IMR-90 (cell line): ENCODE measurements at regions not wholly inside any gene's neighbourhood (a gene's known extent, or its start where the extent isn't known, plus 50 kb on each side); places are given as distances from the start of the nearest gene placed in this dataset.
A peak's percentile ranks its signal among the peaks of the same experiment; 100 is the strongest.

Source experiments
- ATAC-seq: fragments of 200-7000 bp; cut with Tn5 transposase; 2 replicates; pipeline ENCODE4 v1.9.1; 2020; ENCODE audit warnings: low read depth, mild to moderate bottlenecking, moderate library complexity
- BruUV-seq: library from RNA; stranded (reverse); fragments of 400-500 nt; replicated peaks from 2 replicates; lab custom pipeline; 2021; lab: Mats Ljungman, UMichigan
- CTCF ChIA-PET: fragments of 300-600 bp; formaldehyde crosslinking; extraction: SDS; loops from one replicate; lab custom pipeline; 2021; ENCODE audit warnings: antibody characterized with exemption; lab: Yijun Ruan, JAX
- POLR2A ChIA-PET: fragments of 300-600 bp; sonication (Branson Sonifier 250); formaldehyde crosslinking; loops from one replicate; lab custom pipeline; 2022; ENCODE audit warnings: antibody characterized with exemption; ENCODE audit not compliant: unreplicated experiment; lab: Charles Lee
- DNase-seq: peaks from one replicate; pipeline ENCODE4 v3.0.0; 2013
- H2AFZ ChIP-seq: replicated peaks from 2 replicates; pipeline ENCODE3; 2013; ENCODE audit warnings: low read length, mild to moderate bottlenecking; ENCODE audit not compliant: poor library complexity
- H2AK5ac ChIP-seq: 2 replicates; pipeline ENCODE4 v1.6.1; 2013; ENCODE audit warnings: low read depth, low read length, inconsistent platforms
- H2AK9ac ChIP-seq: replicated peaks from 2 replicates; pipeline ENCODE3; 2013; ENCODE audit warnings: mild to moderate bottlenecking, low read depth, low read length, moderate library complexity; ENCODE audit not compliant: poor library complexity
- H2BK120ac ChIP-seq: 2 replicates; pipeline ENCODE4 v1.6.1; 2013; ENCODE audit warnings: low read depth, low read length, inconsistent platforms
- H2BK15ac ChIP-seq: 3 replicates; pipeline ENCODE4 v1.6.1; 2013; ENCODE audit warnings: low read depth, low read length, inconsistent platforms
- H2BK20ac ChIP-seq: 2 replicates; pipeline ENCODE4 v1.6.1; 2013; ENCODE audit warnings: low read depth, mild to moderate bottlenecking, inconsistent platforms, low read length, moderate library complexity
- H2BK5ac ChIP-seq: 2 replicates; pipeline ENCODE4 v1.6.1; 2013; ENCODE audit warnings: mild to moderate bottlenecking, low read depth, low read length, inconsistent platforms; ENCODE audit not compliant: poor library complexity, severe bottlenecking
- H3K14ac ChIP-seq: replicated peaks from 2 replicates; pipeline ENCODE4 v1.6.1; 2013; ENCODE audit warnings: low read depth, low read length, inconsistent platforms
- H3K18ac ChIP-seq: 2 replicates; pipeline ENCODE4 v1.6.1; 2013; ENCODE audit warnings: low read depth, low read length, control low read depth
- H3K23ac ChIP-seq: 2 replicates; pipeline ENCODE4 v1.6.1; 2013; ENCODE audit warnings: low read depth, low read length, inconsistent platforms
- H3K27ac ChIP-seq: 2 replicates; pipeline ENCODE4 v1.5.1; 2013; ENCODE audit warnings: mild to moderate bottlenecking, control low read depth, low read length; ENCODE audit not compliant: insufficient read depth
- H3K27me3 ChIP-seq: 2 replicates; pipeline ENCODE4 v1.6.1; 2013; ENCODE audit warnings: low read length; ENCODE audit not compliant: control insufficient read depth, insufficient read depth
- H3K36me3 ChIP-seq: 2 replicates; pipeline ENCODE4 v1.6.1; 2013; ENCODE audit warnings: low read length, mixed read lengths; ENCODE audit not compliant: control insufficient read depth, insufficient read depth
- H3K4ac ChIP-seq: 2 replicates; pipeline ENCODE4 v1.6.1; 2013; ENCODE audit warnings: low read depth, low read length, inconsistent platforms
- H3K4me1 ChIP-seq: 2 replicates; pipeline ENCODE4 v1.6.1; 2013; ENCODE audit warnings: low read length, mixed read lengths; ENCODE audit not compliant: control insufficient read depth, insufficient read depth
- H3K4me2 ChIP-seq: 2 replicates; pipeline ENCODE4 v1.6.1; 2013; ENCODE audit warnings: low read depth, mild to moderate bottlenecking, control low read depth, low read length, moderate library complexity
- H3K4me3 ChIP-seq: 2 replicates; pipeline ENCODE4 v1.5.1; 2013; ENCODE audit warnings: low read depth, mild to moderate bottlenecking, control low read depth, low read length, moderate library complexity; ENCODE audit not compliant: insufficient read depth
- H3K56ac ChIP-seq: 2 replicates; pipeline ENCODE4 v1.6.1; 2013; ENCODE audit warnings: low read length, inconsistent platforms; ENCODE audit not compliant: insufficient read depth; ENCODE audit errors: extremely low read depth
- H3K79me1 ChIP-seq, 2 experiments: 2 replicates each; pipeline ENCODE4 v1.6.1; 2013; ENCODE audit warnings: low read length in 2 of 2, inconsistent platforms in 1 of 2, low read depth in 1 of 2
- H3K9ac ChIP-seq: 2 replicates; pipeline ENCODE4 v1.6.1; 2013; ENCODE audit warnings: low read depth, low read length, control low read depth
- H3K9me1 ChIP-seq: 2 replicates; pipeline ENCODE4 v1.6.1; 2013; ENCODE audit warnings: low read length, inconsistent platforms; ENCODE audit not compliant: insufficient read depth
- H3K9me3 ChIP-seq: 2 replicates; pipeline ENCODE4 v1.6.1; 2013; ENCODE audit warnings: low read length; ENCODE audit not compliant: control insufficient read depth, insufficient read depth
- H4K20me1 ChIP-seq: 2 replicates; pipeline ENCODE4 v1.6.1; 2013; ENCODE audit warnings: low read length, inconsistent platforms; ENCODE audit not compliant: insufficient read depth
- H4K5ac ChIP-seq: 2 replicates; pipeline ENCODE4 v1.6.1; 2013; ENCODE audit warnings: mild to moderate bottlenecking, low read depth, low read length, control low read depth
- H4K8ac ChIP-seq, 2 experiments: 2 replicates each; pipeline ENCODE4 v1.6.1; 2013; ENCODE audit warnings: low read depth in 2 of 2, low read length in 2 of 2, control low read depth in 1 of 2, inconsistent platforms in 1 of 2
- H4K91ac ChIP-seq: 2 replicates; pipeline ENCODE4 v1.6.1; 2013; ENCODE audit warnings: low read depth, low read length, inconsistent platforms; ENCODE audit not compliant: insufficient read depth
- CTCF ChIP-seq: conservative IDR thresholded peaks from 2 replicates; pipeline ENCODE4 v1.5.1; 2012; ENCODE audit warnings: mild to moderate bottlenecking, low read depth, low read length, improper control_type of control experiment
- FOS ChIP-seq: fragments of 150-350 bp; IDR thresholded peaks from 2 replicates; pipeline ENCODE4 v1.6.1; 2016; ENCODE audit warnings: low read depth, low read length
- USF2 ChIP-seq: fragments of 150-350 bp; IDR thresholded peaks from 2 replicates; pipeline ENCODE4 v1.6.1; 2017; ENCODE audit warnings: mild to moderate bottlenecking, antibody characterized with exemption, low read length, low read depth
- WGBS, 2 experiments: methylation state at CpG; one replicate each; pipeline versions ENCODE4 v1.1.5 to v1.1.7; 2013; ENCODE audit warnings: missing lambda C conversion rate in 2 of 2; ENCODE audit not compliant: insufficient read length in 1 of 2; ENCODE audit errors: extremely low coverage in 2 of 2; 5-methylcytosine and 5-hydroxymethylcytosine counted together
- dilution Hi-C: fragments of 300-500 bp; cut with HindIII; formaldehyde crosslinking; loops from one replicate; pipeline ENCODE4 v1.14.3; 2018; ENCODE audit warnings: low sequenced_read_pairs; ENCODE audit not compliant: unreplicated experiment
- in situ Hi-C: fragments of 300-500 bp; cut with MboI; formaldehyde crosslinking; loops from 3 replicates; pipeline ENCODE4 v1.14.3; 2019; ENCODE audit warnings: low sequenced_read_pairs, inconsistent platforms, mixed read lengths
- intact Hi-C: fragments of 100-400 bp; cut with micrococcal nuclease; formaldehyde crosslinking; loops from 2 replicates; pipeline ENCODE4 v1.10.0; 2022

GRCh38 chr12:91639327-91639726 lies 456.7 kb upstream of the DCN start:
- H3K9me3 ChIP-seq = no peaks in the 10 kb centered on the region
- intact Hi-C loops (no loop called here), in situ Hi-C loops (no loop called here)

More at GRCh38 chr12:91639327-91639726, 456.7 kb upstream of the DCN start:
- no peak overlapping the region for H3K56ac ChIP-seq
- H2BK15ac ChIP-seq = no peak overlapping the region
- no peak overlapping the region for H3K14ac ChIP-seq
- H3K18ac ChIP-seq = no peak overlapping the region
- no peak overlapping the region for H3K4ac ChIP-seq
- H3K9me1 ChIP-seq = no peaks in the 10 kb centered on the region
- TF ChIP-seq CTCF = no peak
- TF ChIP-seq USF2 = no peak
- TF ChIP-seq FOS = no peak
- H3K36me3 ChIP-seq = no peaks in the 10 kb centered on the region
- no peak overlapping the region for H3K9ac ChIP-seq
- ATAC-seq = no peak
- H2BK120ac ChIP-seq = no peak overlapping the region
- H3K27ac ChIP-seq = no peak overlapping the region
- H3K4me2 ChIP-seq = no peak overlapping the region
- dilution Hi-C loops = no loop called here
- H3K4me3 ChIP-seq = no peak overlapping the region
- H2BK20ac ChIP-seq = no peak overlapping the region
- H4K20me1 ChIP-seq = no peaks in the 10 kb centered on the region
- H3K79me1 ChIP-seq = no peaks in the 10 kb centered on the region
- BruUV-seq = no TSS peak
- no peak for DNase-seq
- WGBS, 2 experiments = no CpG with 5 or more reads among the region's 3 CpGs
- H4K5ac ChIP-seq = no peak overlapping the region
- H3K23ac ChIP-seq = no peak overlapping the region
- H2AK5ac ChIP-seq = no peak overlapping the region
- CTCF ChIA-PET = interaction anchor here (0.6 kb wide), 1 partner anchor 847 kb away, joined by 3 read pairs; no protein-coding TSS in a partner anchor
- no peaks in the 10 kb centered on the region for H3K27me3 ChIP-seq
- H2AFZ ChIP-seq = peak overlapping the region; percentile 19
- no peak overlapping the region for H2BK5ac ChIP-seq
- no peak overlapping the region for H4K8ac ChIP-seq
- no peak overlapping the region for H4K91ac ChIP-seq
- no peaks in the 10 kb centered on the region for H3K4me1 ChIP-seq
- POLR2A ChIA-PET = no interaction called here
- no peak overlapping the region for H2AK9ac ChIP-seq
